Esophagus muscularis mucosa (tissue), 4 donors: ENCODE measurements at regions not wholly inside any gene's neighbourhood (a gene's known extent, or its start where the extent isn't known, plus 50 kb on each side); places are given as distances from the start of the nearest gene placed in this dataset.

Experiments
- CTCF ChIP-seq, 3 experiments: fragments of 200-600 bp in 2 of 3; fragments of 450-650 bp in 1 of 3; sonication (generic) in 2 of 3; IDR thresholded peaks; one replicate each; pipeline ENCODE4 v1.5.1; 2017 to 2019; ENCODE audit warnings: antibody characterized with exemption in 3 of 3, mild to moderate bottlenecking in 2 of 3, moderate library complexity in 1 of 3
- EP300 ChIP-seq: sonication (generic); formaldehyde crosslinking; IDR thresholded peaks from one replicate; pipeline ENCODE4 v1.6.1; 2017; ENCODE audit warnings: antibody characterized with exemption
- POLR2A ChIP-seq: fragments of 450-650 bp; IDR thresholded peaks from one replicate; pipeline ENCODE4 v1.6.1; 2017; ENCODE audit warnings: antibody characterized with exemption, moderate library complexity, mild to moderate bottlenecking, low read depth
- POLR2AphosphoS5 ChIP-seq, 2 donors: sonication (generic); formaldehyde crosslinking; IDR thresholded peaks; one replicate each; pipeline ENCODE4 v1.6.1; 2017; ENCODE audit warnings: antibody characterized with exemption in 2 of 2

- TF ChIP-seq CTCF (IDR thresholded peaks at IDR 0.05) = no peak
- TF ChIP-seq POLR2A = no peak
- TF ChIP-seq POLR2AphosphoS5 (IDR thresholded peaks at IDR 0.05) = no peak
- TF ChIP-seq EP300 = no peak
Measured at GRCh38 chr2:188721784-188722183, 252.4 kb upstream of the COL3A1 start.
